ENCODE measurements at regions not wholly inside any gene's neighbourhood (a gene's known extent, or its start where the extent isn't known, plus 50 kb on each side); places are given as distances from the start of the nearest gene placed in this dataset.

DNA sequence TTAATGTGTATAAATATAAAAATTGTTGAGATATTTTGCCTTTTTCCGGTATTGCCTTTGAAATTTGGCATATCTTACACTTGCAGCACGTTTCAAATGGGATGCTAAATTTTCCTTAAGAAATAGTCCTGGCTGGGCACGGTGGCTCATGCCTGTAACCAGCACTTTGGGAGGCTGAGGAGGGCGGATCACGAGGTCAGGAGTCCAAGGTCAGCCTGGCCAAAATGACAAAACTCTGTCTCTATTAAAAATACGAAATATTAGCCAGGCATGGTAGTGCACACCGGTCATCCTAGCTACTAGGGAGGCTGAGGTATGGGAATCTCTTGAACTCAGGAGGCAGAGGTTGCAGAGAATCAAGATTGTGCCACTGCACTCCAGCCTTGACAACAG, 220.2 kb downstream of the PTEN start:
- TF ChIP-seq TAF1 (IDR thresholded peaks at IDR 0.05; ENCODE audit: borderline replicate concordance, low read depth, low read length) (no peak), EZH2 (IDR thresholded peaks at IDR 0.05; ENCODE audit: borderline replicate concordance, control insufficient read depth, low read depth, low read length) (no peak), GABPA (IDR thresholded peaks at IDR 0.05; ENCODE audit: low read depth) (no peak), NFYB (IDR thresholded peaks at IDR 0.05; ENCODE audit: insufficient read depth, low read depth, low read length) (no peak), EGR1 (IDR thresholded peaks at IDR 0.05; ENCODE audit: borderline replicate concordance in 1 of 2, low read depth in 2 of 2, low read length in 2 of 2) (no peak)
- TF ChIP-seq, protein P1, sequence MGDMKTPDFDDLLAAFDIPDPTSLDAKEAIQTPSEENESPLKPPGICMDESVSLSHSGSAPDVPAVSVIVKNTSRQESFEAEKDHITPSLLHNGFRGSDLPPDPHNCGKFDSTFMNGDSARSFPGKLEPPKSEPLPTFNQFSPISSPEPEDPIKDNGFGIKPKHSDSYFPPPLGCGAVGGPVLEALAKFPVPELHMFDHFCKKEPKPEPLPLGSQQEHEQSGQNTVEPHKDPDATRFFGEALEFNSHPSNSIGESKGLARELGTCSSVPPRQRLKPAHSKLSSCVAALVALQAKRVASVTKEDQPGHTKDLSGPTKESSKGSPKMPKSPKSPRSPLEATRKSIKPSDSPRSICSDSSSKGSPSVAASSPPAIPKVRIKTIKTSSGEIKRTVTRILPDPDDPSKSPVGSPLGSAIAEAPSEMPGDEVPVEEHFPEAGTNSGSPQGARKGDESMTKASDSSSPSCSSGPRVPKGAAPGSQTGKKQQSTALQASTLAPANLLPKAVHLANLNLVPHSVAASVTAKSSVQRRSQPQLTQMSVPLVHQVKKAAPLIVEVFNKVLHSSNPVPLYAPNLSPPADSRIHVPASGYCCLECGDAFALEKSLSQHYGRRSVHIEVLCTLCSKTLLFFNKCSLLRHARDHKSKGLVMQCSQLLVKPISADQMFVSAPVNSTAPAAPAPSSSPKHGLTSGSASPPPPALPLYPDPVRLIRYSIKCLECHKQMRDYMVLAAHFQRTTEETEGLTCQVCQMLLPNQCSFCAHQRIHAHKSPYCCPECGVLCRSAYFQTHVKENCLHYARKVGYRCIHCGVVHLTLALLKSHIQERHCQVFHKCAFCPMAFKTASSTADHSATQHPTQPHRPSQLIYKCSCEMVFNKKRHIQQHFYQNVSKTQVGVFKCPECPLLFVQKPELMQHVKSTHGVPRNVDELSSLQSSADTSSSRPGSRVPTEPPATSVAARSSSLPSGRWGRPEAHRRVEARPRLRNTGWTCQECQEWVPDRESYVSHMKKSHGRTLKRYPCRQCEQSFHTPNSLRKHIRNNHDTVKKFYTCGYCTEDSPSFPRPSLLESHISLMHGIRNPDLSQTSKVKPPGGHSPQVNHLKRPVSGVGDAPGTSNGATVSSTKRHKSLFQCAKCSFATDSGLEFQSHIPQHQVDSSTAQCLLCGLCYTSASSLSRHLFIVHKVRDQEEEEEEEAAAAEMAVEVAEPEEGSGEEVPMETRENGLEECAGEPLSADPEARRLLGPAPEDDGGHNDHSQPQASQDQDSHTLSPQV (IDR thresholded peaks at IDR 0.05) = no peak
- TF ChIP-seq, protein P2, sequence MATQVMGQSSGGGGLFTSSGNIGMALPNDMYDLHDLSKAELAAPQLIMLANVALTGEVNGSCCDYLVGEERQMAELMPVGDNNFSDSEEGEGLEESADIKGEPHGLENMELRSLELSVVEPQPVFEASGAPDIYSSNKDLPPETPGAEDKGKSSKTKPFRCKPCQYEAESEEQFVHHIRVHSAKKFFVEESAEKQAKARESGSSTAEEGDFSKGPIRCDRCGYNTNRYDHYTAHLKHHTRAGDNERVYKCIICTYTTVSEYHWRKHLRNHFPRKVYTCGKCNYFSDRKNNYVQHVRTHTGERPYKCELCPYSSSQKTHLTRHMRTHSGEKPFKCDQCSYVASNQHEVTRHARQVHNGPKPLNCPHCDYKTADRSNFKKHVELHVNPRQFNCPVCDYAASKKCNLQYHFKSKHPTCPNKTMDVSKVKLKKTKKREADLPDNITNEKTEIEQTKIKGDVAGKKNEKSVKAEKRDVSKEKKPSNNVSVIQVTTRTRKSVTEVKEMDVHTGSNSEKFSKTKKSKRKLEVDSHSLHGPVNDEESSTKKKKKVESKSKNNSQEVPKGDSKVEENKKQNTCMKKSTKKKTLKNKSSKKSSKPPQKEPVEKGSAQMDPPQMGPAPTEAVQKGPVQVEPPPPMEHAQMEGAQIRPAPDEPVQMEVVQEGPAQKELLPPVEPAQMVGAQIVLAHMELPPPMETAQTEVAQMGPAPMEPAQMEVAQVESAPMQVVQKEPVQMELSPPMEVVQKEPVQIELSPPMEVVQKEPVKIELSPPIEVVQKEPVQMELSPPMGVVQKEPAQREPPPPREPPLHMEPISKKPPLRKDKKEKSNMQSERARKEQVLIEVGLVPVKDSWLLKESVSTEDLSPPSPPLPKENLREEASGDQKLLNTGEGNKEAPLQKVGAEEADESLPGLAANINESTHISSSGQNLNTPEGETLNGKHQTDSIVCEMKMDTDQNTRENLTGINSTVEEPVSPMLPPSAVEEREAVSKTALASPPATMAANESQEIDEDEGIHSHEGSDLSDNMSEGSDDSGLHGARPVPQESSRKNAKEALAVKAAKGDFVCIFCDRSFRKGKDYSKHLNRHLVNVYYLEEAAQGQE (IDR thresholded peaks at IDR 0.05; ENCODE audit: low read depth, low read length) = no peak

Data from GM12878 (cell line).